ENCODE measurements at regions not wholly inside any gene's neighbourhood (a gene's known extent, or its start where the extent isn't known, plus 50 kb on each side); places are given as distances from the start of the nearest gene placed in this dataset.
A peak's percentile ranks its signal among the peaks of the same experiment; 100 is the strongest.
"Not testable (repeated sequence)": the region's sequence is repeated elsewhere in the genome, so short reads cannot be mapped to it uniquely, and the experiment has no call there.

DNA sequence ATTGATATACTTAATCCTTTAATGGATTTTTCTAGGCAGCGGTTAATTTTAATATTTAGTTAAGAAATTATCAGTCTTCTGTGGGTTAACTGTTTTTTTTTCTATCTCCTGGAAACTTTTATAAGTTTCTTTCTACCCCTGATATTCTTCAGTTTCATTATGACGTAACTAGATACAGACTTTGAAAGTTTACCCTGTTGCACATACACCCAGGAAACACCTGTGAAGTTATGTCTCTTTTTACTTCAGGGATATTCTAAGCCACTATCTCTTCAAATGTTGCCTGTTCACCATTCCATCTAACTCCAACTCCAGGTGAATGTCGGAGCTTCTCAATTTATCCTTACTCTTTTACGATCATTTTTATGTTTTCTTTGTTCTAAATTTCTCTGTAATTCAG lies 329.0 kb downstream of the ICE1 start:
- DNase-seq (ENCODE audit: low spot score), result peak; percentile 21
- TF ChIP-seq, protein P1, sequence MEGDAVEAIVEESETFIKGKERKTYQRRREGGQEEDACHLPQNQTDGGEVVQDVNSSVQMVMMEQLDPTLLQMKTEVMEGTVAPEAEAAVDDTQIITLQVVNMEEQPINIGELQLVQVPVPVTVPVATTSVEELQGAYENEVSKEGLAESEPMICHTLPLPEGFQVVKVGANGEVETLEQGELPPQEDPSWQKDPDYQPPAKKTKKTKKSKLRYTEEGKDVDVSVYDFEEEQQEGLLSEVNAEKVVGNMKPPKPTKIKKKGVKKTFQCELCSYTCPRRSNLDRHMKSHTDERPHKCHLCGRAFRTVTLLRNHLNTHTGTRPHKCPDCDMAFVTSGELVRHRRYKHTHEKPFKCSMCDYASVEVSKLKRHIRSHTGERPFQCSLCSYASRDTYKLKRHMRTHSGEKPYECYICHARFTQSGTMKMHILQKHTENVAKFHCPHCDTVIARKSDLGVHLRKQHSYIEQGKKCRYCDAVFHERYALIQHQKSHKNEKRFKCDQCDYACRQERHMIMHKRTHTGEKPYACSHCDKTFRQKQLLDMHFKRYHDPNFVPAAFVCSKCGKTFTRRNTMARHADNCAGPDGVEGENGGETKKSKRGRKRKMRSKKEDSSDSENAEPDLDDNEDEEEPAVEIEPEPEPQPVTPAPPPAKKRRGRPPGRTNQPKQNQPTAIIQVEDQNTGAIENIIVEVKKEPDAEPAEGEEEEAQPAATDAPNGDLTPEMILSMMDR (IDR thresholded peaks at IDR 0.05; ENCODE audit: extremely low read depth, missing control alignments), result no peak

DNA sequence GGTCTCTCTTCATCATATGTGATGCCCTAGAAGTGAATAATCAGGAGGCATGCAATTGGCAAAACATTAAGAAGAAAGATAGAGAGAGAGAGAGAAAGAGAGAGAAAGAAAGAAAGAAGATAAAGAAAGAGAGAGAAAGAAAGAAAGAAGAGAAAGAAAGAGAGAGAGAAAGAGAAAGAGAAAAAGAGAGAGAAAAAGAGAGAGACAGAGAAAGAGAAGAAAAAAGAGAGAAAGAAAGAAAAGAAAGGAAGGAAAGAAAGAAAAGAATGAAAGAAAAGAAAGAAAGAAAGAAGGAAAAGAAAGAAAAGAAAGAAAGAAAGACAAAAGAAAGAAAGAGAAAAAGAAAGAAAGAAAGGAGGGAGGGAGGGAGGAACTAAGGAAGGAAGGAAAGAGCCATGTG lies 318.9 kb downstream of the ICE1 start:
- TF ChIP-seq, protein P1 (IDR thresholded peaks at IDR 0.05; ENCODE audit: extremely low read depth, missing control alignments), result no peak
- DNase-seq (ENCODE audit: low spot score), result no peak

DNA sequence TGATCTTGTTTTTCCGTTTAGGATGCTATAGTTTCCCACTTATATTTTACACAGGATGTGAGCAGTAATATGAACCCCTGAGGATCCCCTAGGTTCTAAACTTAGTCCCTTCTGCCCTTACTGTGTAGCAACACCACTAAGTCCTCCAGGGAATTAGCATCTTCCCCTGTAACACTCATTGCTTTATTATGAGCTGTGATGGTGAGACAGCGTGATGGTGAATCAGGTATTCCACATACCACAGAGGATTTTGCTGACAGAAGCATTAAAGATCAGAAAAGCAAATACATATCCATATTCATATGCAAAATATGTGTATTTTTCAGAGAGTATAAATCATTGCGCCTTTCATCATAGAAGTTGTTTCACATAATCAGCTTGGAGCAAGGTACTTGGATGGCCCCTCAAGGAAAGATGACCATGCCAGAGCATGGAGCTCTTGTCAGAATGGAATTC lies 317.0 kb downstream of the ICE1 start:
- TF ChIP-seq, protein P1 (IDR thresholded peaks at IDR 0.05; ENCODE audit: extremely low read depth, missing control alignments), result no peak
- DNase-seq (ENCODE audit: low spot score), result no peak

GRCh38 chr5:5738797-5739489 lies 316.5 kb downstream of the ICE1 start:
- DNase-seq (ENCODE audit: low spot score), result no peak
- TF ChIP-seq, protein P1 (IDR thresholded peaks at IDR 0.05; ENCODE audit: extremely low read depth, missing control alignments), result no peak

GRCh38 chr5:5736007-5736406 lies 313.5 kb downstream of the ICE1 start:
- no peak for DNase-seq (ENCODE audit: low spot score)
- TF ChIP-seq, protein P1 (IDR thresholded peaks at IDR 0.05; ENCODE audit: extremely low read depth, missing control alignments), result no peak

- DNase-seq (ENCODE audit: low spot score), result not testable (repeated sequence)
Observed at GRCh38 chr5:5733058-5733457, 310.6 kb downstream of the ICE1 start.

DNA sequence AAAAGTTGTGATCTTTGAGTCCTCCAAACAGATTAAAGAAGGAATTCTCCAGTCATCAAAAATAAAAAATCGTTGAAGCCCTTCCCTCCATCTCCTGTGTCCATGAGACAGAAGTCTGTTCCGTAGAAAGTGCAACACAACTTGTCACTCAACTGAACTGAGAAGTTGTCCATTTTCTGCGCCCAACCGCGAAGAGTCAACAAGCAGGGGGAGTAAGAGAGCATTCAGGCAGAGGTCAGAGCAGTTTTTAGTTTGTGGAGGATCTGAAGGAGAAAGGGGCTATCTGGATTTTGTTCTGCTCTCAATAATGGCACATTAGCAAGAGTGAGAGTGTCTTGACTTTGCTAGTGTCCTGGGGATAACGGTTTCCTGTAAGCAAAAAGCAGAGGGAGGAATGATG lies 303.9 kb downstream of the ICE1 start:
- TF ChIP-seq, protein P1 (IDR thresholded peaks at IDR 0.05; ENCODE audit: extremely low read depth, missing control alignments), result no peak
- DNase-seq (ENCODE audit: low spot score), result no peak

DNA sequence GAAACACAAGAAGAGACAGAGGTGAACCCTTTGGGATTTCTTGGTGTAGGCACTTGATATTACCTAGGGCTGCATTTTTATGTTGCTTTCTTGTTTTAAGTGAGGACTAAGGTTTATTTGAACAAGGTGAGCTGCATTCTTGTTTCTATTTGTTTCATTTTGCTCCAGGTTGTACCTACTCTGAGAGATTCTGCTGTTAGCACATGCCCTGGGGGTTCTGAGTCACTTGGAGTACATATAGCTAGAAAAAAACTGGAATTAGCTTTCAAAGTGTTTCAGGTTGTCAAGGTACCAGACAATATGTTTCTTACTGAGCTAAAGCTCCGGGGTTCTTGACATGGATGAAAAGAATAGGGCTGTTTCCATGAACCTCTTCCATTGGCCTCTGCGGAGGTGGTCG lies 299.4 kb downstream of the ICE1 start:
- no peak for DNase-seq (ENCODE audit: low spot score)
- TF ChIP-seq, protein P1 (IDR thresholded peaks at IDR 0.05; ENCODE audit: extremely low read depth, missing control alignments), result no peak
